Loucy (cell line): ENCODE measurements at regions not wholly inside any gene's neighbourhood (a gene's known extent, or its start where the extent isn't known, plus 50 kb on each side); places are given as distances from the start of the nearest gene placed in this dataset.

Experiments used
- H2AFZ ChIP-seq: fragments of 200-600 bp; sonication (generic); 2 replicates; pipeline ENCODE4 v1.6.0; 2016; ENCODE audit warnings: antibody characterized with exemption, mild to moderate bottlenecking, low read length, moderate library complexity
- H3F3A ChIP-seq: fragments of 200-600 bp; 2 replicates; pipeline ENCODE4 v1.6.0; 2016; ENCODE audit warnings: antibody characterized with exemption, low read depth, mild to moderate bottlenecking
- H3K27me3 ChIP-seq: fragments of 200-600 bp; sonication (generic); 2 replicates; pipeline ENCODE4 v1.6.1; 2014; ENCODE audit warnings: low read length, mild to moderate bottlenecking; ENCODE audit not compliant: insufficient read depth, poor library complexity, severe bottlenecking
- H3K36me3 ChIP-seq: fragments of 200-600 bp; sonication (generic); 2 replicates; pipeline ENCODE4 v1.6.1; 2016; ENCODE audit warnings: low read length; ENCODE audit not compliant: insufficient read depth
- H3K4me1 ChIP-seq: fragments of 200-600 bp; sonication (generic); 2 replicates; pipeline ENCODE4 v1.5.1; 2014; ENCODE audit warnings: low read length, mild to moderate bottlenecking; ENCODE audit not compliant: insufficient read depth, poor library complexity, severe bottlenecking
- H3K4me2 ChIP-seq: fragments of 200-600 bp; sonication (generic); 2 replicates; pipeline ENCODE4 v1.6.0; 2014; ENCODE audit warnings: antibody characterized with exemption, low read length, low read depth, mild to moderate bottlenecking; ENCODE audit not compliant: poor library complexity, severe bottlenecking
- H3K4me3 ChIP-seq: fragments of 200-600 bp; sonication (generic); 2 replicates; pipeline ENCODE4 v1.5.1; 2014; ENCODE audit warnings: low read length, mild to moderate bottlenecking, mixed read lengths; ENCODE audit not compliant: poor library complexity, severe bottlenecking
- H3K79me2 ChIP-seq: fragments of 200-600 bp; sonication (generic); 2 replicates; pipeline ENCODE4 v1.6.1; 2014; ENCODE audit warnings: low read length; ENCODE audit not compliant: insufficient read depth
- H3K9ac ChIP-seq: fragments of 200-600 bp; sonication (generic); 2 replicates; pipeline ENCODE4 v1.6.0; 2014; ENCODE audit warnings: mild to moderate bottlenecking, low read depth, low read length, moderate library complexity; ENCODE audit not compliant: poor library complexity, severe bottlenecking
- H3K9me2 ChIP-seq: fragments of 200-600 bp; sonication (generic); replicated peaks from 2 replicates; pipeline ENCODE4 v1.6.1; 2016; ENCODE audit warnings: low read depth, low read length, mixed read lengths
- H3K9me3 ChIP-seq: fragments of 200-600 bp; sonication (generic); 2 replicates; pipeline ENCODE4 v1.6.1; 2014; ENCODE audit warnings: mild to moderate bottlenecking, antibody characterized with exemption, low read length, low read depth; ENCODE audit not compliant: insufficient read depth
- H4K20me1 ChIP-seq: fragments of 200-600 bp; sonication (generic); 2 replicates; pipeline ENCODE4 v1.6.0; 2014; ENCODE audit warnings: antibody characterized with exemption, low read length, mild to moderate bottlenecking; ENCODE audit not compliant: insufficient read depth, poor library complexity, severe bottlenecking
- EZH2phosphoT487 ChIP-seq: fragments of 200-600 bp; IDR thresholded peaks from 2 replicates; pipeline ENCODE4 v1.6.1; 2018; ENCODE audit warnings: antibody characterized with exemption, mild to moderate bottlenecking, moderate library complexity, borderline replicate concordance
- TF ChIP-seq, protein P1 (sequence below): fragments of 200-600 bp; sonication (generic); conservative IDR thresholded peaks from 2 replicates; pipeline ENCODE4 v1.5.1; 2014; ENCODE audit warnings: mild to moderate bottlenecking, antibody characterized with exemption, low read length

DNA sequence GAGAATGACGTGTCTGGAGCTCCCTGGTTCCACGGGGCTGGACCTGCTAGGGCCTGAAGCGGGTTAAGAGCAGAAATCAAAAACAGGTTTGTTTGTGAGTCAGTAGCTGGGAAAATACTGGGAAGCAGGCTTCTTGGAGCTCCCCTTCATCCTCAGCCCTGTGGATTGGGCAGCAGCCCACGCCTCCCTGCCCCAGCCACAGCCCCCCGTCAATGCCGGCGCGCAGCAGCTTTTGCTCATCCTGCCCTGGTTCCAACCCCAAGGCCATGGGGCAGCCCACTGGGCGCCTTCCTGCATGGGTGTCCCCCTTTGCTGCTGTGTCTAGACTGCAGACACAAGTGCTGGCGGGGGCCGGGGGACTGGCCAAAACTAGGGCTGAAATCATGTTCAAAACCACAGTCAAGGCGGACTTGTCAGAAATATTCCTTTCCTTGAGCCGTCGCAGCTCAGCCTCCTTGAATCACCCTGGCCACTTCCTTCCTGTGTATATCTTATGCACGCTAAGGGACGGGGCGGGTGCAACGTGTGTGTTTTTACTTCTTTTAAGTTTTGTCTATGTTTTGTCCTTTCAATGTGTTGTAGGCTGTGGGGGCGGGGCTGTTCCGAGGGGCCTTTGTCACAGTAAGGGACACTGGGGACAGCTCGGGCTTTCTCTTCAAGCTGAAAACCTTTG, 108.1 kb downstream of the KLF13 start:
- peak overlapping the region; percentile 75 for H3K9ac ChIP-seq
- TF ChIP-seq, protein P1, sequence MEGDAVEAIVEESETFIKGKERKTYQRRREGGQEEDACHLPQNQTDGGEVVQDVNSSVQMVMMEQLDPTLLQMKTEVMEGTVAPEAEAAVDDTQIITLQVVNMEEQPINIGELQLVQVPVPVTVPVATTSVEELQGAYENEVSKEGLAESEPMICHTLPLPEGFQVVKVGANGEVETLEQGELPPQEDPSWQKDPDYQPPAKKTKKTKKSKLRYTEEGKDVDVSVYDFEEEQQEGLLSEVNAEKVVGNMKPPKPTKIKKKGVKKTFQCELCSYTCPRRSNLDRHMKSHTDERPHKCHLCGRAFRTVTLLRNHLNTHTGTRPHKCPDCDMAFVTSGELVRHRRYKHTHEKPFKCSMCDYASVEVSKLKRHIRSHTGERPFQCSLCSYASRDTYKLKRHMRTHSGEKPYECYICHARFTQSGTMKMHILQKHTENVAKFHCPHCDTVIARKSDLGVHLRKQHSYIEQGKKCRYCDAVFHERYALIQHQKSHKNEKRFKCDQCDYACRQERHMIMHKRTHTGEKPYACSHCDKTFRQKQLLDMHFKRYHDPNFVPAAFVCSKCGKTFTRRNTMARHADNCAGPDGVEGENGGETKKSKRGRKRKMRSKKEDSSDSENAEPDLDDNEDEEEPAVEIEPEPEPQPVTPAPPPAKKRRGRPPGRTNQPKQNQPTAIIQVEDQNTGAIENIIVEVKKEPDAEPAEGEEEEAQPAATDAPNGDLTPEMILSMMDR = no peak
- TF ChIP-seq EZH2phosphoT487 = no peak
- H3K79me2 ChIP-seq = no peaks in the 10 kb centered on the region
- peak overlapping the region; percentile 72 for H3K4me3 ChIP-seq
- no peaks in the 10 kb centered on the region for H3K9me2 ChIP-seq
- no peaks in the 10 kb centered on the region for H3K9me3 ChIP-seq
- peaks cover 10% of the 10 kb centered on the region; the same call in 1 of the 2 replicates for H3F3A ChIP-seq
- peak overlapping the region; percentile 83 for H3K4me2 ChIP-seq
- H2AFZ ChIP-seq = peak overlapping the region; percentile 83
- H4K20me1 ChIP-seq = no peaks in the 10 kb centered on the region
- H3K27me3 ChIP-seq = no peaks in the 10 kb centered on the region
- peaks cover 40% of the 10 kb centered on the region for H3K4me1 ChIP-seq
- H3K36me3 ChIP-seq = no peaks in the 10 kb centered on the region

DNA sequence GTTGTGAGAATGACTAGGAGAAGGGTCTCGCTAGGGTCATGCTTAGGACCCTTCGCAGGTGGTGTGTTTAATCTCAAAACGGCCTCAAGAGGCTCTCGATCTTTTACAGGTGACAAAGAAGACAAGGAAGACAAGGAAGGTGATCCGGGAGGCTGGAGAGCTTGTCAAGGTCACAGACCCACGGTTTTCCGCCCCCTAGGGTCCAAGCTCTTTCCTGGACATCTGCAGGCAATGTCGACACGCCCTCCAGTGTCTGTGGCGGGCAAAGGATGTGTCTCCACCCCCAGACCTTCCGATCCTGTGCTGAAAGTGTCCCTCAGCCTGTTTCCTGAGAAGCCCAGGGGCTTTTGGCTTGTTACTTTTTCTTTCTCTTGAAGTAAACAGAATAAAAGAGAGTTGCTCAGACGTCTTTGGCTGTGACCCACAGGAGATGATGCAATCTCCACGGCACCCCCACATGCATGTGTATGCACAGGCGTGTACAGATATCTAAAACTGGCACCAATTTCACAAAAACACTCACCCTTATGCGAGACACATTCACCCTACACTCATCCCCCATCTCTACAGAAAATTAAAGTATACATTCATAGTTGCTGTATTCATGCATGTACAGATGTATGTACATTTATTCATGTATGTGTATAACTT, 108.8 kb downstream of the KLF13 start:
- peak overlapping the region; percentile 72 for H3K4me3 ChIP-seq
- peaks cover 40% of the 10 kb centered on the region for H3K4me1 ChIP-seq
- H3K4me2 ChIP-seq = peak overlapping the region; percentile 83
- H3K9me2 ChIP-seq = no peaks in the 10 kb centered on the region
- H4K20me1 ChIP-seq = no peaks in the 10 kb centered on the region
- TF ChIP-seq, protein P1 = peak; percentile 96
- TF ChIP-seq EZH2phosphoT487 = no peak
- H3K9ac ChIP-seq = peak overlapping the region; percentile 75
- no peaks in the 10 kb centered on the region for H3K79me2 ChIP-seq
- no peaks in the 10 kb centered on the region for H3K27me3 ChIP-seq
- H3F3A ChIP-seq = peaks cover 10% of the 10 kb centered on the region; the same call in 1 of the 2 replicates
- H3K36me3 ChIP-seq = no peaks in the 10 kb centered on the region
- no peaks in the 10 kb centered on the region for H3K9me3 ChIP-seq
- peak overlapping the region; percentile 83 for H2AFZ ChIP-seq

DNA sequence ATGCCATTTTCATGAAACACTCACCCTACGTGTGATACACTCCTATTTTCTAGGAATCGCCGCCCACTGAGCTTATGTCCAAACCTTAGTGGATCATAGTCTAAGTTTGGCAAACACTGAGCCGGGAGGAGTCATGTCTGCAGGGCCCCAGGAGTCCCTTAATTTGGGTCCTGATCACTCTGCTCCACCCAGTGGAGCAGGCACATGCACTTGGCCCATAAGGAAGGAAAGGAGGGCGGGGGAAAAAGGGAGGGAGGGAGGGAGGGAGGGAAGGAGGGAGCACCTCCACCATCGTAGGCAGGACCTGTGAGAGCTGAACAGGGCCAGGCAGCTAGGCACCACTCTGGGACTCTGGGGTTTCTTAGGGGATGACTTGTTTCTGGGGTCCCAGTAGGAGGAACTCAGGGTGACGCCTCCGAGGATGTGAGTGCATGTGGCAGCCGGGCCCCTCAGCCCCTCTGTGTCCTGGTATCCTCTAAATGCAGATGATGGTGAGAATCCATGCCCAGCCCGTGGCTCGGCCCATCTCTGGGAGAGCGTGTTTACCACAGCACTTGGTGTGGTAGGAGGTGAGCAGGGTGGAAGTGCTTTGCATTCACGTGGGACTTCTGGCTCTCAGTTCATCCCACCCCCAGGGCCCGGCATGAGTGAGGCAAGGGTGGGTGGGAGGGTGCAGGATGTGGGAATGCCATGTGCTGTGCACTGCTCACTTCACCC, 109.4 kb downstream of the KLF13 start:
- Histone ChIP-seq H3F3A (peaks cover 10% of the 10 kb centered on the region; the same call in 1 of the 2 replicates), H3K9ac (peak overlapping the region; percentile 75), H4K20me1 (no peaks in the 10 kb centered on the region), H3K4me2 (peak overlapping the region; percentile 83), H3K79me2 (no peaks in the 10 kb centered on the region), H2AFZ (peak overlapping the region; percentile 83), H3K9me2 (no peaks in the 10 kb centered on the region), H3K4me1 (peaks cover 40% of the 10 kb centered on the region), H3K4me3 (peak overlapping the region; percentile 72), H3K9me3 (no peaks in the 10 kb centered on the region), H3K36me3 (no peaks in the 10 kb centered on the region), H3K27me3 (no peaks in the 10 kb centered on the region)
- no peak for TF ChIP-seq EZH2phosphoT487
- TF ChIP-seq, protein P1 = no peak
